ENCODE measurements at regions not wholly inside any gene's neighbourhood (a gene's known extent, or its start where the extent isn't known, plus 50 kb on each side); places are given as distances from the start of the nearest gene placed in this dataset.

- TF ChIP-seq, protein P1, sequence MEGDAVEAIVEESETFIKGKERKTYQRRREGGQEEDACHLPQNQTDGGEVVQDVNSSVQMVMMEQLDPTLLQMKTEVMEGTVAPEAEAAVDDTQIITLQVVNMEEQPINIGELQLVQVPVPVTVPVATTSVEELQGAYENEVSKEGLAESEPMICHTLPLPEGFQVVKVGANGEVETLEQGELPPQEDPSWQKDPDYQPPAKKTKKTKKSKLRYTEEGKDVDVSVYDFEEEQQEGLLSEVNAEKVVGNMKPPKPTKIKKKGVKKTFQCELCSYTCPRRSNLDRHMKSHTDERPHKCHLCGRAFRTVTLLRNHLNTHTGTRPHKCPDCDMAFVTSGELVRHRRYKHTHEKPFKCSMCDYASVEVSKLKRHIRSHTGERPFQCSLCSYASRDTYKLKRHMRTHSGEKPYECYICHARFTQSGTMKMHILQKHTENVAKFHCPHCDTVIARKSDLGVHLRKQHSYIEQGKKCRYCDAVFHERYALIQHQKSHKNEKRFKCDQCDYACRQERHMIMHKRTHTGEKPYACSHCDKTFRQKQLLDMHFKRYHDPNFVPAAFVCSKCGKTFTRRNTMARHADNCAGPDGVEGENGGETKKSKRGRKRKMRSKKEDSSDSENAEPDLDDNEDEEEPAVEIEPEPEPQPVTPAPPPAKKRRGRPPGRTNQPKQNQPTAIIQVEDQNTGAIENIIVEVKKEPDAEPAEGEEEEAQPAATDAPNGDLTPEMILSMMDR (IDR thresholded peaks at IDR 0.05; ENCODE audit: borderline replicate concordance, extremely low read depth, low read length, poor library complexity, severe bottlenecking): no peak
- no peak for TF ChIP-seq EZH2 (IDR thresholded peaks at IDR 0.05; ENCODE audit: borderline replicate concordance, low read depth, low read length, severe bottlenecking)
Measured at GRCh38 chr5:159779481-159779880, 136.8 kb upstream of the ADRA1B start.
